ENCODE measurements at regions not wholly inside any gene's neighbourhood (a gene's known extent, or its start where the extent isn't known, plus 50 kb on each side); places are given as distances from the start of the nearest gene placed in this dataset.
"Not testable (repeated sequence)": the region's sequence is repeated elsewhere in the genome, so short reads cannot be mapped to it uniquely, and the experiment has no call there.

DNA sequence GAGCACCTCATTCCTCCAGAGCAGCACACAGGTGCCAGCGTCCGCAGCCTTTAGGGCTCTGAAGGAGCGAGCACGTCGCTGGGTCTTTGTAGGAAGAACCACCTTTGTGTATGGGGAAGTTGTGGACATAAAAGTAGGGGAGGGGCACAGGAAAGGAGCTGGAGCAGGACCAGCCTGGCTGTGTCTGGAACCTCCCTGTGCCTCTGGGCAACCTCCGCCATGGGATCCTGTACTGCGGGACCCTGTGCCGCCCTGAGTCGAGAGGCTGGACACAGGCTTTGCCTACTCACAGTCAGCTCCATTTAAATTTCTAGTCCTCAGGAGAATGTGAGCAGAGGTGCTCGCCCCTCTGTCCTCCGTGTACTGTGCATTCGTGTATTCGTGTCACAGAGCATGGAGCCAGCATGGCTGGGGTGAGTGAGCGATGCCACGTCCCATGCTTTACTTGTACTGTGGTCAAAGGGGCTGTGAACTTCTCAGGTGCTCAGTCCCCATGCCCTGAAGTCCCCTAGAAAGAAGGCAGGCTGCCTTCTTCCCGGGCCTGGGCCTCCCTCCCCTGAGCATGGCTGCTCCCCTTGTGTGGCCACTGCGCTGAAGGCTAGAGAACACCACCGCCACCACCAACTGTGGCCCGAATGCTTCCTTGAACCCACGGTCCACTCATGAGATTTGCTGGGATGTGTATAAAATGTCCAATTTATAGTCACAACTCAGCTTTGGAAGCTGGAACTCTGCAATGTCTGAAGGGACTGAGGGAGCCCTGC is 99.9 kb downstream of the TEX29 start:
- peaks cover 0 to 28% (median 13%) of the 10 kb centered on the region in 3 donors for H3K27me3 Mint-ChIP-seq
- ATAC-seq (ENCODE audit: low read depth in 2 of 2), result no peak
- no peak for DNase-seq
- no peak overlapping the region for H3K27ac Mint-ChIP-seq
- no peaks in the 10 kb centered on the region for H3K4me1 Mint-ChIP-seq
- no peaks in the 10 kb centered on the region for H3K36me3 Mint-ChIP-seq
- peak overlapping the region in 1 of 8 donors; percentile 25 for H3K4me3 Mint-ChIP-seq
- no peaks in the 10 kb centered on the region for H3K9me3 Mint-ChIP-seq

DNA sequence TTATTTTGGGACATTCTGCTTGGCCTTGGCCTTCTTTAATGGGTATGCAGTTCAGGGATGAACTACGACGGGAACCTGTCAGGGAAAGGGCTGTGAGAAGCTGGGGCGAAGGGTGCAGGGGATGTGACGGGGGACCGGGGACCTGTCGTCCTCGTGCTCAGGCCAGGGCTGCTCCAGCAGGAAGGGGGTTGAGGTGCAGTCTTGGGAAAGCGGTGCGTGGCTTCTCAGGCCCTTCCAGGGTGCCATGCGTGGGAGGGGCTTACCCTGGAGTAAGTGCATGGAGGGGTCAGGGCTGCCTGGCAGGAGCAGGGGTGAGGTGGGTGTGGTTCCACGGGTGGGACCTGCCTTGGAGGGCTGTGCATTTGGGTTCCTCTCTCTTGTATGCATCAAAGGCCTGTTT is 100.8 kb downstream of the TEX29 start:
- Mint-ChIP-seq H3K4me3 (no peak overlapping the region), H3K4me1 (no peaks in the 10 kb centered on the region), H3K27ac (no peak overlapping the region), H3K36me3 (no peaks in the 10 kb centered on the region), H3K9me3 (no peaks in the 10 kb centered on the region), H3K27me3 (peaks cover 0 to 28% (median 12%) of the 10 kb centered on the region in 3 donors)
- DNase-seq (no peak), ATAC-seq (ENCODE audit: low read depth in 2 of 2) (no peak)

DNA sequence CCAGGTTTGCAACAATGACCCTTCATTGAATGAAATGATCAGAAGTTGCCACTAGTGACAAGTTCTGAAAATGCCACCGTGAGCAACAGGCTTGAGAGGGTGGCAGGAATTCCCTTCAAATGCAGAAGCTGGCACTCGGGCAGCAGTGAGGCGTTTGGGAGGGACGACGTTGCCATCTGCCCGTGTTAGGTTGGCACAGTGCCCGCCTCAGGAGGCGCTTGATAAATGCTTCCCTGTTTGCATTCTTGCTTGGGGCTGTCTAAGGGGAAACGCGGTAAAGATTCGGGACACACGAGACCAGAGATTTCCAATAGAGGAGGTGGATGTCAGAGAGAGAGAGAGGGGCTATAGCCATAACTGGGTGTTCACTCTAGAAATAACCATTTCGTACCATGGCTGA is 101.9 kb downstream of the TEX29 start:
- DNase-seq, result no peak
- Mint-ChIP-seq H3K36me3 (no peaks in the 10 kb centered on the region), H3K27me3 (peaks cover 0 to 19% (median 4%) of the 10 kb centered on the region in 3 donors), H3K9me3 (peaks cover 0 to under 1% (median 0%) of the 10 kb centered on the region in 7 donors), H3K27ac (peak overlapping the region in 1 of 6 donors; percentile 51), H3K4me1 (no peaks in the 10 kb centered on the region), H3K4me3 (peak overlapping the region in 1 of 8 donors; percentile 18)
- ATAC-seq (ENCODE audit: low read depth in 2 of 2), result no peak

DNA sequence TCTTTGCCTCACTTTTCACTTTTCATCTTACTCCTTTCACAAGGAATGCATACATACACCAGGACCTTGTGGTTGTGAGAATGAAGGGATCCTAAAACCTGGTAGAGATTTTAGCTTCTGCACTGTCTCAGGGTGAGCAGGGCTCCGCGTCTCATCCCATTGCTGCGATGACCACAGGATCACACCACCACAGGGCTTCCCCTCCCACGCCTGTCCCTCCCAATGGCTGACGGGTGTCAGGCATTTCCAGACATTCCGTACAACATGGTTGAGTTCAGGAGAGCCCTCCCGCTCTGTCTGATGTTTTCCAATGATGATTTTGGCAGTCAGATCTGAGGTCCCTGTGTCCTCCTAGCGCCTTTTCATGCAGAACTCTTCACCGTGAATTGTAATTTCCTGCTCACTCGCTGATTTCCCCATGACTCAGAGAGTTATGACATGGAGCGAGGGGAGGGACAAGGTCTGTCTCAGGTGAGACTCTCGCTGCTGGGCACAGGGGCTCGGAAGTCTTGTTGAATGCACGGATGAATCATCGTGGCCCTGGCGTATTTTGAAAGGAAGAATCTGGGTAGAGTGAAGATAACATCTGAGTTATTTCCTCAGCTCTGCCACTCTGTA is 102.8 kb downstream of the TEX29 start:
- Mint-ChIP-seq H3K9me3 (peaks cover 0 to 2% (median 0%) of the 10 kb centered on the region in 7 donors), H3K4me1 (no peaks in the 10 kb centered on the region), H3K27ac (no peak overlapping the region), H3K36me3 (no peaks in the 10 kb centered on the region), H3K27me3 (peaks cover 0 to 17% (median 4%) of the 10 kb centered on the region in 3 donors), H3K4me3 (no peak overlapping the region)
- DNase-seq (no peak), ATAC-seq (ENCODE audit: low read depth in 2 of 2) (no peak)

DNA sequence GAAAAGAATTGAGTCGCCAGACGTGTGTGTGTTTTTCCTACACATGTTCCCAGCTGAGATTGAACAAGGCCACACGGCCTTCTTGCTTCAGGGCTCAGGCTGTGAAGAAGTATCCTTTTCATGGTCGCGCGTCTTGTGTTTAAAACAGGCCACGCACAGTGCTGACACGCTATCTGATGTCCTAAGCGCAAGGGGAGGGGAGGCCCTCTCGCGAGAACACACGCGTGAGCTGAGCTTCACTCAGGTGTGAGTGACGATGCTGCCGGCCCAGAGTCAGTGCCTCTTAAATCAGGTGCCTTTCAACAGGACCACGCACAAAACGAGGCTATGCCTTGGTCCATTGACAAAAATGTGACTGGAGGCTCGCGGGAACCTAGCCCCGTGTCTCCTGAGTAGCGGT is 103.7 kb downstream of the TEX29 start:
- Mint-ChIP-seq H3K4me3 (no peak overlapping the region), H3K27ac (no peak overlapping the region), H3K4me1 (no peaks in the 10 kb centered on the region), H3K36me3 (no peaks in the 10 kb centered on the region), H3K27me3 (peaks cover 0 to 10% (median under 1%) of the 10 kb centered on the region in 3 donors), H3K9me3 (peaks cover 0 to 2% (median 0%) of the 10 kb centered on the region in 7 donors)
- DNase-seq, result no peak
- no peak for ATAC-seq (ENCODE audit: low read depth in 2 of 2)

DNA sequence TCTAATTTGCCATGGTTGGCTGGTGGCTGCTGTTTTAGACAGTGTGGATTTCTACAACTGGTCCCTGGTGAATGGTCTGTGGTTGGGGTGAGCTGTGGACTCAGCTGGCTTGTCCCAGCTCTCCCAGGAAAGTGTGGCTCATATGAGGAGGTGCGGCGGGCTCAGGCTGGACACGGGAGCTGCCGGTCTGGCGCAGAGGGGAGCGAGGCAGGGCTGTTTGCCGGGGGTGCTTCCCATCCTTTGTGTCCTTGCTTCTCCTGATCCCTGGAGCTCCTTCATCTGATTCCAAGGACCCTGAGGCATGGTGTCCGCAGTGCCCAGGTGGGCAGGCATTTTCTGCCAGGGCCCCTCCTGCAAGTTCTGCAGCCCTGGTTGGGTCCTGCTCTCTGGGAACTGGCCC is 104.9 kb downstream of the TEX29 start:
- Mint-ChIP-seq H3K27me3 (peaks cover 0 to 7% (median 0%) of the 10 kb centered on the region in 3 donors), H3K9me3 (peaks cover 0 to 2% (median 0%) of the 10 kb centered on the region in 7 donors), H3K36me3 (no peaks in the 10 kb centered on the region), H3K27ac (no peak overlapping the region), H3K4me1 (no peaks in the 10 kb centered on the region), H3K4me3 (no peak overlapping the region)
- ATAC-seq (ENCODE audit: low read depth in 2 of 2), result no peak
- no peak for DNase-seq

DNA sequence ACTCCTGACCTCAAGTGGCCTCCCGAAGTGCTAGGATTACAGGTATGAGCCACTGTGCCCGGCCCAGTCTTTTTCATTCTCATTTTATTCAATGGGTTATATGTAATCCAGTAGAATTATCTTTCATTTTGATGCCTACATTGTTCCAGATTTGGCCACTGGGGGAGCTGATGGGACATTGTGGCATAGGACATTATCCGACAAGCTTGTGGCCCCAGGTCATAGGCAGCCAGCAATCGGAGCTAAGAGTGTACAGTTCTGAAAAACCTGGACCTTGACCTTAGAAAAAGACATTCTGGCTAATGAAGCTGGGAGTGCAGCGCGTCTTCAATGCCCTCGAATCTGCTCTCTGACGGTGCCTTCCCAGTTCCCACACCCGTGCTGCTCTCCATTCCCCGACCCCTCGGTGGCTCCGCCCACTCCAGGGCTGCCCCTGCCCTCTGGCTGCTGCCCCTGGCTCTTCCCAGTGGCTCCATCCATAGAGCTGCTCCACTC is 108.7 kb downstream of the TEX29 start:
- H3K36me3 Mint-ChIP-seq, result no peaks in the 10 kb centered on the region
- H3K9me3 Mint-ChIP-seq, result peaks cover 0 to 5% (median 0%) of the 10 kb centered on the region in 7 donors
- H3K27ac Mint-ChIP-seq, result no peak overlapping the region
- no peak overlapping the region for H3K4me3 Mint-ChIP-seq
- no peaks in the 10 kb centered on the region for H3K4me1 Mint-ChIP-seq
- peaks cover 0 to 29% (median 8%) of the 10 kb centered on the region in 3 donors for H3K27me3 Mint-ChIP-seq
- ATAC-seq (ENCODE audit: low read depth in 2 of 2) (no peak), DNase-seq (no peak)

DNA sequence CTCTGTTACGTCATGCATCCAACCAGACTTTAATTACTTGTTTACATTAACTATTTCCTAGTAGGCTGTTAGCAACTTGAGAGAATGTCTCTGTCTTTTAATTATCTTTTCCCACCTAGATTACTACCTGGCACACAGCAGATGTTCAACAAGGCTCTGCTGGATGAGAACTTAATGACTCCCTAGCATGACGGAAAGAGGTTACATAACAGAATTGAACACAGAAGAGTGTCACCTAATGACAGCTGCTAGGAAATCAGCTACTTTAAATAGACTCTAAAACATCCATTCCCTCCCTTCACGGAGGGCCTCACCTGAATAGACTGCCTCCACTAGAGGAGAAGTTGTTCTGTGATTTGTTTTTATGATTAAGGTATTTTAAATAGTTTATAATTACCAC is 110.8 kb downstream of the TEX29 start:
- DNase-seq, result no peak
- H3K36me3 Mint-ChIP-seq, result no peaks in the 10 kb centered on the region
- H3K9me3 Mint-ChIP-seq, result peaks cover 0 to 17% (median 2%) of the 10 kb centered on the region in 7 donors
- H3K27me3 Mint-ChIP-seq, result peaks cover 0 to 43% (median 8%) of the 10 kb centered on the region in 3 donors
- H3K4me1 Mint-ChIP-seq, result no peaks in the 10 kb centered on the region
- ATAC-seq (ENCODE audit: low read depth in 2 of 2), result no peak
- H3K4me3 Mint-ChIP-seq, result no peak overlapping the region
- peak overlapping the region in 2 of 6 donors; percentile 5 to 16 for H3K27ac Mint-ChIP-seq

DNA sequence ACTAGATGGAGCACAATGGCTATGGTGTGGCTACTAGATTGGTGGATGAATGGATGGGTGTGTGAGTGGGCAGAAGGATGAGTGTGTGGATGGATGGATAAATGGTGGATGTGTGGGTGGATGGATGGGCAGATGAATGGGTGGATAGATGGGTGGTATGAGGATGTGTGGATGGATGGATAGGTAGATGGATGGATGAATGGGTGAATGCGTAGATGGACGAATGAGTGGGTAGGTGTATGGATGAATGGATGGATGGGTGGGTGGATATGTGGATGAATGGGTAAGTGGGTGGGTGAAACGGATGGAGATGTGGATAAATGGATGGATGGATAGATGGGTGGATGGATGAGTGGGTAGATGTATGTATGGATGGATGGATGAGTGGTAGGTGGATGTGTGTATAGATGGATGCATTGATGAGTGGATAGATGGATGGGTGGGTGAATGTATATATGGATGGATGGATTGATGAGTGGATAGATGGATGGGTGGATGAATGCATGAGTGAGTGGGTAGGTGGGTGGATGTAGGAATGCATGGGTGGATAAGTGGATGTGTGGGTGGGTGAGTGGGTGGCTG is 114.2 kb downstream of the TEX29 start:
- DNase-seq (no peak), ATAC-seq (ENCODE audit: low read depth in 2 of 2) (no peak)
- peaks cover 0 to 17% (median 2%) of the 10 kb centered on the region in 7 donors for H3K9me3 Mint-ChIP-seq
- H3K36me3 Mint-ChIP-seq, result no peaks in the 10 kb centered on the region
- no peaks in the 10 kb centered on the region for H3K4me1 Mint-ChIP-seq
- H3K27ac Mint-ChIP-seq, result peak overlapping the region in 1 of 6 donors; percentile 0
- no peak overlapping the region for H3K4me3 Mint-ChIP-seq
- H3K27me3 Mint-ChIP-seq, result peaks cover 0 to 43% (median 8%) of the 10 kb centered on the region in 3 donors

DNA sequence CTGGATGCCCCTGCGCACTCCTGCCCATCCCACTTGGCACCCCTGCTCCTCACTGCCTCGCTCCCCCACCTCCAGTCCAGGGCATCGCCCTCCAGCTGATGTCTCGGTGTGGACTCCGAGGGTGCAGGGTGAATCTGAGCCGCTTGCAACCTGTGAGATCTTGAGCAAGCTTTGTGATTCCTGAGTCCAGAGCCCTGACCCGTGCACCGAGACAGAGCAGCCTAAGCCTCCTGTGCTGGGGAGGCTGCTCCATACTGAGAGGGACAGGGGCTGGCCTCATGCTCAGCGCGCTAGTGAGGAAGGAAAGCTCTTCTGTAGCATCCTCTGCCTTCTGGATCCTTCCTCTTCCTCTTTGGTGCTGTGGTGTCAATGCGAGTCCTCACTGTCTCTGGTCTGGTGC is 116.0 kb downstream of the TEX29 start:
- ATAC-seq (ENCODE audit: low read depth in 2 of 2), result no peak

DNA sequence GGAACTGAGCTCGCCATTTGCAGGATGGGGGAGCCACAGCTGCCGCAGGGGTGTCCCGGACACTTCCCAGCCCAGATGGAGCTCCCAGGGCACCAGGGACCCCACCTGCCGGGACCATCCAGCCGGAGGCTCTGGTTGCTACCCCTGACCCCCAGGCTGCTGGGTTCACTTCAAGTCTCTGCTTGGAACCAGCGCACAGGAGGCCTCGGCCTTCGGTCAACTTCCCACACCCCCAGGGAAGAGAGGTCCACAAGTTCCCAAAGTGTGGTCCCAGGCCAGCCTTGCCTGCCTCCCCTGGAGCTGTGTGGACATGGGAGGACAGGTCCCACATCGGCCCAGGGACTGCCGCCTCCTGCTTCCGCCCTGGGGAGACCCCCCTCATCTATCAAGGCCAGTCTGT is 117.0 kb downstream of the TEX29 start:
- no peaks in the 10 kb centered on the region for H3K36me3 Mint-ChIP-seq
- peaks cover 0 to 23% (median 2%) of the 10 kb centered on the region in 7 donors for H3K9me3 Mint-ChIP-seq
- peaks cover 0 to 35% (median 0%) of the 10 kb centered on the region in 3 donors for H3K27me3 Mint-ChIP-seq
- no peak overlapping the region for H3K27ac Mint-ChIP-seq
- H3K4me1 Mint-ChIP-seq, result no peaks in the 10 kb centered on the region
- ATAC-seq (ENCODE audit: low read depth in 2 of 2) (no peak), DNase-seq (no peak)
- H3K4me3 Mint-ChIP-seq, result no peak overlapping the region

More for the DNA sequence above, 116.0 kb downstream of the TEX29 start:
- Mint-ChIP-seq H3K4me3 (no peak overlapping the region), H3K27ac (peak overlapping the region in 1 of 6 donors; percentile 11), H3K9me3 (peaks cover 0 to 23% (median 2%) of the 10 kb centered on the region in 7 donors), H3K36me3 (no peaks in the 10 kb centered on the region), H3K27me3 (peaks cover 0 to 34% (median 0%) of the 10 kb centered on the region in 3 donors), H3K4me1 (no peaks in the 10 kb centered on the region)
- no peak for DNase-seq

DNA sequence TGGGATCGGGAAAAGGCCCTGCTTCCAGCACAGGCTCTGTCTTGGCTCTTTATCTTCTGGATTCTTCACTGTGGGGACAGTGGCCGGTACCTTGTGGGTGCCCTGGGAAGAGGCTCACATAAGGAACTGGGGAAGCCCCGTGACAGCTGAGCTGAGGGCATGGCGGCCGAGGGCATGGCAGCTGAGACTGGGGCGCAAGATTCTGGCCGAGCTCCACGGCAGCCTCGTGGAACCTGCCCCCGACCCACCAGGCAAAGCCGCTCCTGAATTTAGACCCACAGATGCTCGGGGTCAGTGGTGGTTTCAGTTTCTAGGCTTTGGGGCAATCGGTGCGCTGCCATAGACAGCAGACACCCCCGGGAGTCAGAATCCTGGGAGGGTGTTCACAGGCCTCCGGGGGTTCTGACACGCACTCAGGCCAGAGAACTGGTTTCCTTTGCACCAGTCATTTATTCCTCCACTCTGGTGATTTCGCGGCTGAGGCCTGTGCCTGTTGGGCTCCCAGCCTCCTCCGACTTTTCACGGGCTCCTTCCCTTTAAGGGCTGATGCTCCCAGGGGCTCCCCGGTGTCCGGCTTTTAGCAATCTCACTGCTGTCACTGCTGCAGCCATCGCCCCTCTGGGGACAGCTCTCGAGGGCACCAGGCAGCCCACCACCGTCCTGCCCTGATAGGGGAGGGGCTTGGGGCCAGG is 117.6 kb downstream of the TEX29 start:
- peaks cover under 1 to 21% (median 2%) of the 10 kb centered on the region in 7 donors for H3K9me3 Mint-ChIP-seq
- no peak overlapping the region for H3K4me3 Mint-ChIP-seq
- no peaks in the 10 kb centered on the region for H3K36me3 Mint-ChIP-seq
- H3K27me3 Mint-ChIP-seq, result peaks cover 0 to 34% (median 0%) of the 10 kb centered on the region in 3 donors
- H3K4me1 Mint-ChIP-seq, result no peaks in the 10 kb centered on the region
- ATAC-seq (ENCODE audit: low read depth in 2 of 2) (no peak), DNase-seq (no peak)
- H3K27ac Mint-ChIP-seq, result no peak overlapping the region

DNA sequence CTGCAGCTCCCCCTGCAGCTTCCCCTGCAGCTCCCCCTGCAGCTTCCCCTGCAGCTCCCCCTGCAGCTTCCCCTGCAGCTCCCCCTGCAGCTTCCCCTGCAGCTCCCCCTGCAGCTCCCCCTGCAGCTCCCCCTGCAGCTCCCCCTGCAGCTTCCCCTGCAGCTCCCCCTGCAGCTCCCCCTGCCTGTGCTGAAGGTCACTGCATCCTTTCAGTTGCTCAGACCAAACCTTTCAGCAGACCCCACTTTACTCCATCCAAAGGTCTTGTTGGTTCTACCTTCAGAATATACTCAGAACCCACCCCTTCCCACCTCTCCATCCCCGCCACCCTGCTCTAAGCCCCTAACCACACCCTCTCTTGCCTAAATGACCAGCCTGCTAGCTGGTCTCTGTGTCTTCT is 120.0 kb downstream of the TEX29 start:
- not testable (repeated sequence) for H3K4me1 Mint-ChIP-seq; DNase-seq; H3K9me3 Mint-ChIP-seq; H3K36me3 Mint-ChIP-seq; H3K27me3 Mint-ChIP-seq; H3K4me3 Mint-ChIP-seq; ATAC-seq (ENCODE audit: low read depth in 2 of 2); H3K27ac Mint-ChIP-seq
